B cell (primary cell): ENCODE measurements at regions not wholly inside any gene's neighbourhood (a gene's known extent, or its start where the extent isn't known, plus 50 kb on each side); places are given as distances from the start of the nearest gene placed in this dataset.

Experiments
- CTCF ChIP-seq: fragments of 200-600 bp; IDR thresholded peaks from one replicate; pipeline ENCODE4 v1.8.0; 2022; ENCODE audit warnings: antibody characterized with exemption, mild to moderate bottlenecking
- EZH2 ChIP-seq: IDR thresholded peaks from 2 replicates; pipeline ENCODE4 v1.6.1; 2012; ENCODE audit warnings: borderline replicate concordance, low read depth, mild to moderate bottlenecking, moderate library complexity, low read length; ENCODE audit not compliant: insufficient read depth, poor library complexity, severe bottlenecking

GRCh38 chr11:15906481-15907035 lies 449.8 kb downstream of the SOX6 start:
- TF ChIP-seq CTCF = no peak
- TF ChIP-seq EZH2 = no peak
